Kidney (tissue), 13 donors: ENCODE measurements at regions not wholly inside any gene's neighbourhood (a gene's known extent, or its start where the extent isn't known, plus 50 kb on each side); places are given as distances from the start of the nearest gene placed in this dataset.

Experiments used
- DNase-seq, 5 donors: peaks; one replicate each; pipeline ENCODE4 v3.0.0-alpha.2; 2013 to 2020
- FAIRE-seq: peaks from 2 replicates; lab custom pipeline; 2012; peaks lifted over from hg19 to GRCh38; lab: Jason Lieb, UNC
- H3K27ac ChIP-seq, 2 donors: one replicate each; pipeline ENCODE4 v1.7.0; 2013; ENCODE audit warnings: low read depth in 2 of 2, low read length in 2 of 2, inconsistent platforms in 1 of 2
- H3K27me3 ChIP-seq: one replicate; pipeline ENCODE4 v1.7.1; 2013; ENCODE audit warnings: low read length, inconsistent platforms; ENCODE audit not compliant: control insufficient read depth, insufficient read depth
- H3K36me3 ChIP-seq, 3 donors: one replicate each; pipeline versions ENCODE4 v1.7.0 to v1.7.1; 2013; ENCODE audit warnings: low read length in 3 of 3, control low read depth in 1 of 3, inconsistent platforms in 1 of 3; ENCODE audit not compliant: insufficient read depth in 3 of 3, control insufficient read depth in 2 of 3
- H3K4me1 ChIP-seq, 3 donors: one replicate each; pipeline versions ENCODE4 v1.7.0 to v1.7.1; 2013; ENCODE audit warnings: low read length in 3 of 3, inconsistent platforms in 1 of 3, low read depth in 1 of 3; ENCODE audit not compliant: control insufficient read depth in 2 of 3, insufficient read depth in 2 of 3
- H3K4me3 ChIP-seq, 3 donors: one replicate each; pipeline versions ENCODE4 v1.7.0 to v1.8.1; 2013; ENCODE audit warnings: low read length in 3 of 3, control low read depth in 1 of 3, inconsistent platforms in 1 of 3
- H3K9ac ChIP-seq, 3 donors: one replicate each; pipeline versions ENCODE4 v1.7.0 to v1.7.1; 2013; ENCODE audit warnings: low read length in 3 of 3, control low read depth in 1 of 3, inconsistent platforms in 1 of 3
- H3K9me3 ChIP-seq, 3 donors: one replicate each; pipeline versions ENCODE4 v1.7.0 to v1.7.1; 2013; ENCODE audit warnings: low read length in 3 of 3, control low read depth in 1 of 3, inconsistent platforms in 1 of 3; ENCODE audit not compliant: control insufficient read depth in 2 of 3, insufficient read depth in 1 of 3
- intact Hi-C: fragments of 100-400 bp; cut with DNase I; formaldehyde crosslinking; loops from one replicate; pipeline ENCODE4 v1.11.1; 2022
- TF ChIP-seq, protein P1 (sequence below): IDR thresholded peaks from 3 replicates; pipeline ENCODE4 v1.5.1; 2012; ENCODE audit warnings: mild to moderate bottlenecking, moderate library complexity, borderline replicate concordance; ENCODE audit not compliant: insufficient read depth; ENCODE audit errors: extremely low read depth
- donor health status: control.
- donor health status: control.
- donor health status: control.
- donor health status: control.
- donor health status: control.
- donor health status: DM: yes; HTN: yes; CAD: no.
- donor health status: Normal renal cell carcinoma (clear cell type).

- intact Hi-C loops: loop anchor here (5.0 kb wide), 1 partner anchor 1212 kb away; no protein-coding TSS in a partner anchor
- Histone ChIP-seq H3K4me3 (no peak overlapping the region), H3K27ac (no peak overlapping the region), H3K27me3 (no peaks in the 10 kb centered on the region), H3K9me3 (no peaks in the 10 kb centered on the region), H3K36me3 (no peaks in the 10 kb centered on the region), H3K9ac (no peak overlapping the region), H3K4me1 (peaks cover 0 to 3% (median 1%) of the 10 kb centered on the region in 3 donors)
- peak; percentile 85 for FAIRE-seq
- TF ChIP-seq, protein P1, sequence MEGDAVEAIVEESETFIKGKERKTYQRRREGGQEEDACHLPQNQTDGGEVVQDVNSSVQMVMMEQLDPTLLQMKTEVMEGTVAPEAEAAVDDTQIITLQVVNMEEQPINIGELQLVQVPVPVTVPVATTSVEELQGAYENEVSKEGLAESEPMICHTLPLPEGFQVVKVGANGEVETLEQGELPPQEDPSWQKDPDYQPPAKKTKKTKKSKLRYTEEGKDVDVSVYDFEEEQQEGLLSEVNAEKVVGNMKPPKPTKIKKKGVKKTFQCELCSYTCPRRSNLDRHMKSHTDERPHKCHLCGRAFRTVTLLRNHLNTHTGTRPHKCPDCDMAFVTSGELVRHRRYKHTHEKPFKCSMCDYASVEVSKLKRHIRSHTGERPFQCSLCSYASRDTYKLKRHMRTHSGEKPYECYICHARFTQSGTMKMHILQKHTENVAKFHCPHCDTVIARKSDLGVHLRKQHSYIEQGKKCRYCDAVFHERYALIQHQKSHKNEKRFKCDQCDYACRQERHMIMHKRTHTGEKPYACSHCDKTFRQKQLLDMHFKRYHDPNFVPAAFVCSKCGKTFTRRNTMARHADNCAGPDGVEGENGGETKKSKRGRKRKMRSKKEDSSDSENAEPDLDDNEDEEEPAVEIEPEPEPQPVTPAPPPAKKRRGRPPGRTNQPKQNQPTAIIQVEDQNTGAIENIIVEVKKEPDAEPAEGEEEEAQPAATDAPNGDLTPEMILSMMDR: peak; percentile 98
- peak; percentile 87 to 96 (median 89) for DNase-seq
Observed at GRCh38 chr3:188954590-188955208, 217.1 kb upstream of the TPRG1 start.

GRCh38 chr3:188955919-188956318 lies 215.9 kb upstream of the TPRG1 start:
- Histone ChIP-seq H3K9ac (no peak overlapping the region), H3K27me3 (no peaks in the 10 kb centered on the region), H3K27ac (peak overlapping the region in 1 of 2 donors; percentile 21), H3K9me3 (no peaks in the 10 kb centered on the region), H3K36me3 (no peaks in the 10 kb centered on the region), H3K4me3 (no peak overlapping the region), H3K4me1 (peaks cover 0 to 3% (median 0%) of the 10 kb centered on the region in 3 donors)
- no peak for DNase-seq
- no peak for FAIRE-seq
- intact Hi-C loops: no loop called here
- TF ChIP-seq, protein P1: no peak

DNA sequence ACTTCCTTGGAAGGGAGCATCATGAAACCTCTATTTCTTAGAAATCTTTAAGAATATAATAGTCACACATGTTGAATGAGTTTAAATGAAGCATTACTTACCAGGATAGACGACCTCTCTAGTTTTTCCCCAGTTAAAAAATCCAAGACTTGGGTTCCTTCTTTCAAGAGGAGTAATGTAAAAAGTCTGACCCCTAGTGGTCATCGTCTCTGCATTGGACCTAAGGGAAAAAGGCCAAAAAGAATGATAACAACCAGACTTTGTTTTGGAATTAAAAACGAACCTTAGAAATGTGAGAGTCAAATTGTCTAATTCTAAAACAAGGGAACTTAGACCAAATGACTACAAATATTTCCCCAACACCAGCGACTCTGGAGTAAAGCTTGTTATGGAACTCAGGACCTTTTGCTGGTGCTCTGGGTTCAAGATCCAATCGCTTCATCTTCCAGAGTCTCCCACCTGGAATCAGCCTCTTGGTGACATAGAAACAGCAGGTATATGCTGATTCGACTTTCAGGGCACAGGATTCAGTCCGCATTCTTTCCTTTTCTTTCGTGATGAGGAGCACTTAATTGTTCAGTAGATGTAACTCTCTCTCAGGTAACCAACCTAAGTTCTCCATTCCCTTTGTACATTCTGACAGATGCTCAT lies 214.8 kb upstream of the TPRG1 start:
- no peaks in the 10 kb centered on the region for H3K27me3 ChIP-seq
- H3K4me1 ChIP-seq: no peaks in the 10 kb centered on the region
- TF ChIP-seq, protein P1: peak; percentile 72
- no peaks in the 10 kb centered on the region for H3K36me3 ChIP-seq
- no peak overlapping the region for H3K4me3 ChIP-seq
- H3K27ac ChIP-seq: no peak overlapping the region
- H3K9me3 ChIP-seq: no peaks in the 10 kb centered on the region
- FAIRE-seq (peak; percentile 89), DNase-seq (peak in 2 of 5 donors; percentile 79 to 84)
- intact Hi-C loops: no loop called here
- no peak overlapping the region for H3K9ac ChIP-seq
